SK-N-SH (cell line): ENCODE measurements at regions not wholly inside any gene's neighbourhood (a gene's known extent, or its start where the extent isn't known, plus 50 kb on each side); places are given as distances from the start of the nearest gene placed in this dataset.

Experiments used
- CTCF ChIA-PET: fragments of 300-600, 350-600 bp; formaldehyde crosslinking; extraction: SDS; loops from one replicate; lab custom pipeline; 2021; lab: Yijun Ruan, JAX
- POLR2A ChIA-PET: fragments of 350-600 bp; sonication (Branson Sonifier 250); formaldehyde crosslinking; extraction: SDS; loops from one replicate; lab custom pipeline; 2020; ENCODE audit warnings: antibody characterized with exemption, inconsistent platforms; lab: Yijun Ruan, JAX
- DNase-seq: peaks from one replicate; pipeline ENCODE4 v3.0.0; 2012
- H2AFZ ChIP-seq: fragments of 200-600 bp; sonication (generic); 2 replicates; pipeline ENCODE4 v1.8.1; 2016; ENCODE audit warnings: antibody characterized with exemption, mild to moderate bottlenecking, low read depth
- H3F3A ChIP-seq: fragments of 200-600 bp; sonication (generic); replicated peaks from 2 replicates; pipeline ENCODE3; 2016; ENCODE audit warnings: antibody characterized with exemption, mild to moderate bottlenecking; ENCODE audit not compliant: insufficient read depth
- H3K27ac ChIP-seq, 2 experiments: fragments of 200-500 bp in 1 of 2; fragments of 200-600 bp in 1 of 2; sonication (Bioruptor generic) in 1 of 2; sonication (generic), shearing (Covaris generic) in 1 of 2; 2 replicates each; pipeline versions ENCODE4 v1.5.1 to v1.6.1; 2014 to 2016; ENCODE audit warnings: low read depth in 2 of 2, inconsistent platforms in 1 of 2, low read length in 1 of 2, mild to moderate bottlenecking in 1 of 2, mixed read lengths in 1 of 2
- H3K27me3 ChIP-seq: fragments of 200-600 bp; sonication (generic), shearing (Covaris generic); 2 replicates; pipeline ENCODE4 v1.6.1; 2016; ENCODE audit warnings: mixed run types; ENCODE audit not compliant: insufficient read depth
- H3K36me3 ChIP-seq, 2 experiments: fragments of 200-500 bp in 1 of 2; fragments of 200-600 bp in 1 of 2; sonication (Bioruptor generic) in 1 of 2; sonication (generic) in 1 of 2; replicated peaks in 1 of 2; 2 replicates each; pipeline versions ENCODE3 to v1.5.1; 2014 to 2016; ENCODE audit warnings: low read length in 1 of 2, mild to moderate bottlenecking in 1 of 2; ENCODE audit not compliant: insufficient read depth in 2 of 2, control insufficient read depth in 1 of 2
- H3K4me1 ChIP-seq, 2 experiments: fragments of 200-500 bp in 1 of 2; fragments of 200-600 bp in 1 of 2; sonication (Bioruptor generic) in 1 of 2; sonication (generic), shearing (Covaris generic) in 1 of 2; 2 replicates each; pipeline versions ENCODE4 v1.5.1 to v1.6.1; 2014 to 2016; ENCODE audit warnings: low read depth in 1 of 2, low read length in 1 of 2, mixed run types in 1 of 2; ENCODE audit not compliant: insufficient read depth in 2 of 2, control insufficient read depth in 1 of 2
- H3K4me2 ChIP-seq: fragments of 200-600 bp; sonication (generic), shearing (Covaris generic); 2 replicates; pipeline ENCODE4 v1.6.1; 2017; ENCODE audit warnings: mixed run types
- H3K4me3 ChIP-seq, 2 experiments: fragments of 200-500 bp in 1 of 2; fragments of 200-600 bp in 1 of 2; sonication (Bioruptor generic) in 1 of 2; sonication (generic), shearing (Covaris generic) in 1 of 2; 2 replicates each; pipeline versions ENCODE4 v1.5.1 to v1.8.1; 2014 to 2016; ENCODE audit warnings: low read depth in 2 of 2, inconsistent platforms in 1 of 2, low read length in 1 of 2, mild to moderate bottlenecking in 1 of 2, mixed read lengths in 1 of 2, moderate library complexity in 1 of 2
- H3K79me2 ChIP-seq: fragments of 200-600 bp; sonication (generic); 2 replicates; pipeline ENCODE4 v1.8.1; 2017; ENCODE audit warnings: mild to moderate bottlenecking; ENCODE audit not compliant: insufficient read depth
- H3K9ac ChIP-seq: fragments of 200-600 bp; sonication (generic); 2 replicates; pipeline ENCODE4 v1.6.1; 2017; ENCODE audit warnings: mixed run types
- H3K9me2 ChIP-seq: fragments of 200-600 bp; sonication (generic); 2 replicates; pipeline ENCODE4 v1.6.1; 2017; ENCODE audit warnings: mixed run types
- H3K9me3 ChIP-seq: fragments of 200-600 bp; sonication (generic); 2 replicates; pipeline ENCODE4 v1.6.1; 2017; ENCODE audit warnings: mixed run types, mild to moderate bottlenecking, moderate library complexity
- H4K20me1 ChIP-seq: fragments of 200-600 bp; sonication (generic); 2 replicates; pipeline ENCODE4 v1.6.1; 2017; ENCODE audit warnings: mild to moderate bottlenecking, mixed run types; ENCODE audit not compliant: insufficient read depth
- CHD2 ChIP-seq: fragments of 150-350 bp; IDR thresholded peaks from 2 replicates; pipeline ENCODE4 v1.6.1; 2018; ENCODE audit warnings: low read length; ENCODE audit not compliant: partially characterized antibody
- EP300 ChIP-seq, 2 experiments: IDR thresholded peaks; 2 replicates each; pipeline versions ENCODE4 v1.4.0 to v1.6.1; 2012; ENCODE audit warnings: borderline replicate concordance in 1 of 2, low read depth in 1 of 2, low read length in 1 of 2
- EZH2phosphoT487 ChIP-seq: fragments of 200-600 bp; sonication (generic); IDR thresholded peaks from 2 replicates; pipeline ENCODE4 v1.6.1; 2017; ENCODE audit warnings: low read depth, mixed run types, mild to moderate bottlenecking, antibody characterized with exemption, moderate library complexity, borderline replicate concordance
- FOXM1 ChIP-seq: IDR thresholded peaks from 2 replicates; pipeline ENCODE4 v1.4.0; 2012; ENCODE audit warnings: low read depth, mild to moderate bottlenecking
- GATA2 ChIP-seq: sonication (generic); formaldehyde crosslinking; IDR thresholded peaks from 2 replicates; pipeline ENCODE4 v1.5.0; 2020; ENCODE audit warnings: mild to moderate bottlenecking, missing genetic modification reagents
- IRF3 ChIP-seq: fragments of 150-350 bp; IDR thresholded peaks from 2 replicates; pipeline ENCODE4 v1.6.1; 2016; ENCODE audit warnings: mild to moderate bottlenecking, low read depth, low read length
- MAX ChIP-seq: IDR thresholded peaks from 2 replicates; pipeline ENCODE4 v1.4.0; 2012; ENCODE audit warnings: low read depth
- MEF2A ChIP-seq: IDR thresholded peaks from 2 replicates; pipeline ENCODE4 v1.4.0; 2012; ENCODE audit warnings: low read depth, borderline replicate concordance
- NFIC ChIP-seq: IDR thresholded peaks from 2 replicates; pipeline ENCODE4 v1.4.0; 2012; ENCODE audit warnings: borderline replicate concordance
- NRF1 ChIP-seq: IDR thresholded peaks from 2 replicates; pipeline ENCODE4 v1.6.1; 2012; ENCODE audit warnings: low read depth, mild to moderate bottlenecking, low read length
- PBX3 ChIP-seq: IDR thresholded peaks from 2 replicates; pipeline ENCODE4; 2012
- POLR2AphosphoS5 ChIP-seq: IDR thresholded peaks from 2 replicates; pipeline ENCODE4 v1.6.1; 2012; ENCODE audit warnings: low read depth, low read length
- RAD21 ChIP-seq: IDR thresholded peaks from 2 replicates; pipeline ENCODE4 v1.6.1; 2012; ENCODE audit warnings: mild to moderate bottlenecking, low read length
- RCOR1 ChIP-seq: fragments of 150-350 bp; IDR thresholded peaks from 2 replicates; pipeline ENCODE4 v1.6.1; 2017; ENCODE audit warnings: antibody characterized with exemption, low read length
- RFX5 ChIP-seq: IDR thresholded peaks from 2 replicates; pipeline ENCODE4 v1.6.1; 2012; ENCODE audit warnings: mild to moderate bottlenecking, improper control_type of control experiment, low read length
- SIN3A ChIP-seq: IDR thresholded peaks from 2 replicates; pipeline ENCODE4 v1.6.1; 2012; ENCODE audit warnings: low read depth, mild to moderate bottlenecking, low read length, moderate library complexity, borderline replicate concordance
- TCF12 ChIP-seq: IDR thresholded peaks from 2 replicates; pipeline ENCODE4 v1.4.0; 2012
- YY1 ChIP-seq: IDR thresholded peaks from 2 replicates; pipeline ENCODE4 v1.4.0; 2012; ENCODE audit warnings: low read depth, mild to moderate bottlenecking
- WGBS: methylation state at CpG from one replicate; pipeline ENCODE4 v1.1.6; 2017; ENCODE audit warnings: low lambda C conversion rate; 5-methylcytosine and 5-hydroxymethylcytosine counted together

GRCh38 chr2:146386096-146386495 is 1458.7 kb upstream of the ACVR2A start:
- Histone ChIP-seq H3K9me2 (no peaks in the 10 kb centered on the region), H3K9me3 (no peaks in the 10 kb centered on the region; the same call in 1 of the 2 replicates), H3K9ac (no peak overlapping the region), H3K36me3 (no peaks in the 10 kb centered on the region), H3K79me2 (no peaks in the 10 kb centered on the region), H3K4me1 (no peaks in the 10 kb centered on the region), H3K27ac (no peak overlapping the region), H3K27me3 (peaks cover 6% of the 10 kb centered on the region; the same call in 1 of the 2 replicates), H3F3A (no peaks in the 10 kb centered on the region), H4K20me1 (no peaks in the 10 kb centered on the region), H2AFZ (no peak overlapping the region), H3K4me2 (no peak overlapping the region), H3K4me3 (no peak overlapping the region)
- ChIA-PET CTCF (no interaction called here), POLR2A (no interaction called here)
- no peak for DNase-seq
- TF ChIP-seq TCF12: no peak
- TF ChIP-seq MEF2A: no peak
- TF ChIP-seq RCOR1: no peak
- no peak for TF ChIP-seq IRF3
- TF ChIP-seq SIN3A: no peak
- TF ChIP-seq FOXM1: no peak
- TF ChIP-seq NFIC: no peak
- no peak for TF ChIP-seq EZH2phosphoT487
- no peak for TF ChIP-seq RAD21
- no peak for TF ChIP-seq POLR2AphosphoS5
- TF ChIP-seq YY1: no peak
- no peak for TF ChIP-seq NRF1
- TF ChIP-seq GATA2 (CRISPR knock-in tag): no peak
- no peak for TF ChIP-seq RFX5
- no peak for TF ChIP-seq CHD2
- TF ChIP-seq PBX3: no peak
- TF ChIP-seq MAX: no peak
- WGBS: 65% methylated on average over 1 of the region's 1 CpG

- no peaks in the 10 kb centered on the region for H3K36me3 ChIP-seq
- H3K9ac ChIP-seq: no peak overlapping the region
- no peaks in the 10 kb centered on the region; the same call in 1 of the 2 replicates for H3K9me3 ChIP-seq
- no peaks in the 10 kb centered on the region for H3K4me1 ChIP-seq
- peak overlapping the region; percentile 39; the same call in 1 of the 2 replicates for H3K4me2 ChIP-seq
- TF ChIP-seq CHD2: no peak
- TF ChIP-seq EP300 (IDR thresholded peaks at IDR 0.05; ENCODE audit: borderline replicate concordance in 1 of 2, low read depth in 1 of 2, low read length in 1 of 2): no peak
- TF ChIP-seq, all 33 proteins: peak for 0
- CTCF ChIA-PET: no interaction called here
- no peaks in the 10 kb centered on the region for H3K9me2 ChIP-seq
- WGBS: 42% methylated on average over 5 of the region's 5 CpGs
- DNase-seq: no peak
- H2AFZ ChIP-seq: no peak overlapping the region
- no peaks in the 10 kb centered on the region for H3F3A ChIP-seq
- no peaks in the 10 kb centered on the region for H4K20me1 ChIP-seq
- no peaks in the 10 kb centered on the region; the same call in 1 of the 2 replicates for H3K27me3 ChIP-seq
- H3K27ac ChIP-seq: no peak overlapping the region
- no peak overlapping the region for H3K4me3 ChIP-seq
- POLR2A ChIA-PET: no interaction called here
- H3K79me2 ChIP-seq: no peaks in the 10 kb centered on the region
These were observed 1459.8 kb upstream of the ACVR2A start for GRCh38 chr2:146385031-146385430.
